ENCODE measurements at regions not wholly inside any gene's neighbourhood (a gene's known extent, or its start where the extent isn't known, plus 50 kb on each side); places are given as distances from the start of the nearest gene placed in this dataset.
A peak's percentile ranks its signal among the peaks of the same experiment; 100 is the strongest.

DNA sequence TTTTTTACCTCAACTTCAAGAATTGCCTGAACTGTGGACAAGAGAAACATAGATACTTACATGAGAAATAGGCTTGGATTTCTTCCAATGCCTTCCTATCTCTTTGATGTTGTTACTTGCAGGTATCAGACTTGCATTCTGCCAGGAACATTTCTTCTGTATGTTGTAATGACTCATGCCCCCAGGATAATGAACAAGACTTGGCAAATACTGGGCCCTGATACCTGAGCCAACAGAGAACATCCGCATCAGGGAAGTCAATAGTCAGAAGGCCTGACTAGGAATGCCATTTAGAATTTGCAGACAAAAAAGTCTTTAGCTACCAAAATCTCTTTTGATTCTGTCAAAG, 273.7 kb upstream of the KIRREL3 start:
- Histone ChIP-seq H3K9ac (ENCODE audit: extremely low read depth, low read length, poor library complexity, severe bottlenecking) (no peak overlapping the region), H3K4me1 (ENCODE audit: control insufficient read depth, insufficient read depth, low read length) (no peaks in the 10 kb centered on the region), H3K9me3 (ENCODE audit: control insufficient read depth, low read length) (no peaks in the 10 kb centered on the region), H3K27me3 (ENCODE audit: control insufficient read depth, insufficient read depth, low read length, poor library complexity, severe bottlenecking) (no peaks in the 10 kb centered on the region), H3K27ac (ENCODE audit: low read depth, low read length) (no peak overlapping the region), H3K36me3 (ENCODE audit: control insufficient read depth, insufficient read depth, low read length) (no peaks in the 10 kb centered on the region), H3K4me3 (ENCODE audit: low read length) (no peak overlapping the region)
- Mint-ChIP-seq H3K27me3 (ENCODE audit: insufficient read depth) (no peaks in the 10 kb centered on the region), H3K9me3 (no peaks in the 10 kb centered on the region), H3K4me3 (no peak overlapping the region), H3K4me1 (peaks cover 8% of the 10 kb centered on the region), H3K36me3 (ENCODE audit: low read depth) (no peaks in the 10 kb centered on the region), H3K27ac (no peak overlapping the region)
- no peak for TF ChIP-seq CTCF (conservative IDR thresholded peaks at IDR 0.05)
- DNase-seq: no peak
- 91 to 100% methylated on average over 1 of the region's 1 CpG for WGBS, 2 experiments (ENCODE audit: insufficient coverage in 1 of 2, insufficient read length in 1 of 2)

GRCh38 chr11:127273593-127274327, 273.2 kb upstream of the KIRREL3 start:
- no peak overlapping the region for H3K27ac Mint-ChIP-seq
- DNase-seq: no peak
- no peak overlapping the region for H3K27ac ChIP-seq (ENCODE audit: low read depth, low read length)
- no peak overlapping the region for H3K4me3 ChIP-seq (ENCODE audit: low read length)
- H3K4me1 Mint-ChIP-seq: peaks cover 10% of the 10 kb centered on the region
- peak; percentile 31 for TF ChIP-seq CTCF (conservative IDR thresholded peaks at IDR 0.05)
- no peaks in the 10 kb centered on the region for H3K9me3 ChIP-seq (ENCODE audit: control insufficient read depth, low read length)
- WGBS, 2 experiments (ENCODE audit: insufficient coverage in 1 of 2, insufficient read length in 1 of 2): 93 to 94% methylated on average over 3 to 5 of the region's 5 CpGs
- no peaks in the 10 kb centered on the region for H3K36me3 Mint-ChIP-seq (ENCODE audit: low read depth)
- no peaks in the 10 kb centered on the region for H3K36me3 ChIP-seq (ENCODE audit: control insufficient read depth, insufficient read depth, low read length)
- H3K27me3 Mint-ChIP-seq (ENCODE audit: insufficient read depth): no peaks in the 10 kb centered on the region
- H3K4me1 ChIP-seq (ENCODE audit: control insufficient read depth, insufficient read depth, low read length): no peaks in the 10 kb centered on the region
- no peaks in the 10 kb centered on the region for H3K27me3 ChIP-seq (ENCODE audit: control insufficient read depth, insufficient read depth, low read length, poor library complexity, severe bottlenecking)
- H3K4me3 Mint-ChIP-seq: no peak overlapping the region
- no peaks in the 10 kb centered on the region for H3K9me3 Mint-ChIP-seq
- no peak overlapping the region for H3K9ac ChIP-seq (ENCODE audit: extremely low read depth, low read length, poor library complexity, severe bottlenecking)

DNA sequence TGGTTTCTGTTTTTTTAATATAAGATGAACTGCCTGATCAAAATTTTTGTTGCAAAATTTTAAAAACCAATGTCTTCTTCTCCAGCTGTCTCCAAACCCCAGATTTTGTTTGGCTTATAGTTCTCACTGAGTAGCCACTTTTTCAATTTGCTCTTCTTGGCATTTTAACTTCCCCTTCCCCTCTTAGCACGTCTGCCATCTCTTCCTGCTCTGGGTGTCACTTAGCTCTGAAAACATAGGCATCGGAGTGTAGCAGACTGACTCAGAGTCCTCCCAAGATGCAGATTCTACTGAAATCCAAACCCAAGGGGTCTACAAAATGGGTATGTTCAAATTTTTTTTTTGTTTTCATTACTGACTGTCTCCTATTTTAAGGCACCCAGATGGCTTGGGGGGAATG, 270.3 kb upstream of the KIRREL3 start:
- DNase-seq: no peak
- Histone ChIP-seq H3K4me3 (ENCODE audit: low read length) (no peak overlapping the region), H3K4me1 (ENCODE audit: control insufficient read depth, insufficient read depth, low read length) (no peaks in the 10 kb centered on the region), H3K36me3 (ENCODE audit: control insufficient read depth, insufficient read depth, low read length) (no peaks in the 10 kb centered on the region), H3K9me3 (ENCODE audit: control insufficient read depth, low read length) (peaks cover 7% of the 10 kb centered on the region), H3K27me3 (ENCODE audit: control insufficient read depth, insufficient read depth, low read length, poor library complexity, severe bottlenecking) (no peaks in the 10 kb centered on the region), H3K27ac (ENCODE audit: low read depth, low read length) (no peak overlapping the region), H3K9ac (ENCODE audit: extremely low read depth, low read length, poor library complexity, severe bottlenecking) (no peak overlapping the region)
- Mint-ChIP-seq H3K27me3 (ENCODE audit: insufficient read depth) (no peaks in the 10 kb centered on the region), H3K36me3 (ENCODE audit: low read depth) (no peaks in the 10 kb centered on the region), H3K9me3 (peaks cover 10% of the 10 kb centered on the region), H3K4me3 (no peak overlapping the region), H3K4me1 (peaks cover 15% of the 10 kb centered on the region), H3K27ac (no peak overlapping the region)
- WGBS, 2 experiments (ENCODE audit: insufficient coverage in 1 of 2, insufficient read length in 1 of 2): 50 to 86% methylated on average over 1 to 2 of the region's 2 CpGs
- no peak for TF ChIP-seq CTCF (conservative IDR thresholded peaks at IDR 0.05)
